ENCODE measurements at regions not wholly inside any gene's neighbourhood (a gene's known extent, or its start where the extent isn't known, plus 50 kb on each side); places are given as distances from the start of the nearest gene placed in this dataset.

DNA sequence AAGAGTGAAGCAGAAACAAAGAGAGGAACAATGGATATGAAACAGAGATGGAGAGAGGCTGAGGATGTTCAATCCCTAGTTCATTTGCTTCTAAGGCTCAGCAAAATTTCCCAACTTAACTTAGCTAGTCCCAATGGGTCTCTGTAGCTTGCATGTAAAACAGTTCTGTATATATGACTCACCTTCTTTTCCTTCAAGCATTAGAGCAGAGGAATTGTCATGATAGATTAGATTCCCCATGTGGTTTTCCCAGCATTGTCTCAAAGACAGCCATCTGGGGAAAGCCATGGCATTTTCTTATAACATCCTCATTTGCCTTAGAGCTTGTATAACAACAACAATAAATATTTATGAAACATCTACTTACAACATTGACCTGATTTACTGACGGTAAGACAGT lies 93.9 kb upstream of the GATB start:
- TF ChIP-seq ZNF239 (tag by site-specific recombination; IDR thresholded peaks at IDR 0.05) (no peak), OVOL3 (tag by site-specific recombination; IDR thresholded peaks at IDR 0.05) (no peak), YY1 (tag by site-specific recombination; IDR thresholded peaks at IDR 0.05) (no peak), ZNF585B (tag by site-specific recombination; IDR thresholded peaks at IDR 0.05) (no peak), SP2 (tag by site-specific recombination; IDR thresholded peaks at IDR 0.05) (no peak), ZNF354C (tag by site-specific recombination; IDR thresholded peaks at IDR 0.05; ENCODE audit: borderline replicate concordance, low read depth) (no peak), ZNF580 (tag by site-specific recombination; IDR thresholded peaks at IDR 0.05) (no peak), MEIS1 (CRISPR knock-in tag; IDR thresholded peaks at IDR 0.05; ENCODE audit: borderline replicate concordance) (no peak), ZNF16 (tag by site-specific recombination; IDR thresholded peaks at IDR 0.05; ENCODE audit: low read depth) (no peak), ZNF626 (tag by site-specific recombination; IDR thresholded peaks at IDR 0.05) (no peak), ZNF544 (tag by site-specific recombination; IDR thresholded peaks at IDR 0.05) (no peak), ZNF548 (tag by site-specific recombination; IDR thresholded peaks at IDR 0.05) (no peak), ZNF623 (tag by site-specific recombination; IDR thresholded peaks at IDR 0.05) (no peak), ZBTB21 (tag by site-specific recombination; IDR thresholded peaks at IDR 0.05) (no peak), ZNF660 (tag by site-specific recombination; IDR thresholded peaks at IDR 0.05) (no peak), KLF7 (tag by site-specific recombination; IDR thresholded peaks at IDR 0.05; ENCODE audit: borderline replicate concordance) (no peak), ZNF600 (tag by site-specific recombination; IDR thresholded peaks at IDR 0.05) (no peak), GLIS2 (tag by site-specific recombination; IDR thresholded peaks at IDR 0.05) (no peak), YY2 (tag by site-specific recombination; IDR thresholded peaks at IDR 0.05) (no peak)
- Histone ChIP-seq H3K36me3 (ENCODE audit: control insufficient read depth in 2 of 2, insufficient read depth in 1 of 2, low read length in 2 of 2) (no peaks in the 10 kb centered on the region), H3K4me1 (ENCODE audit: control insufficient read depth, insufficient read depth, low read length) (no peaks in the 10 kb centered on the region), H3K4me3 (ENCODE audit: low read depth, low read length) (no peak overlapping the region), H3K27ac (ENCODE audit: extremely low read depth, low read depth, low read length) (no peak overlapping the region), H3K9me3 (ENCODE audit: control insufficient read depth, insufficient read depth, low read depth, low read length) (no peaks in the 10 kb centered on the region)
- POLR2A ChIA-PET = no interaction called here
- CTCF ChIA-PET = no interaction called here

GRCh38 chr4:151853034-151853433 lies 92.2 kb upstream of the GATB start:
- no peaks in the 10 kb centered on the region for H3K36me3 ChIP-seq (ENCODE audit: control insufficient read depth in 2 of 2, insufficient read depth in 1 of 2, low read length in 2 of 2)
- no peak overlapping the region for H3K4me3 ChIP-seq (ENCODE audit: low read depth, low read length)
- TF ChIP-seq ZNF571 (tag by site-specific recombination; IDR thresholded peaks at IDR 0.05) = no peak
- TF ChIP-seq ZSCAN30 (tag by site-specific recombination; IDR thresholded peaks at IDR 0.05) = no peak
- TF ChIP-seq GLI4 (tag by site-specific recombination; IDR thresholded peaks at IDR 0.05) = no peak
- no peak for TF ChIP-seq ZBTB21 (tag by site-specific recombination; IDR thresholded peaks at IDR 0.05)
- no peak for TF ChIP-seq ZNF677 (tag by site-specific recombination; IDR thresholded peaks at IDR 0.05)
- no peak for TF ChIP-seq GLI2 (tag by site-specific recombination; IDR thresholded peaks at IDR 0.05; ENCODE audit: borderline replicate concordance, low read depth)
- TF ChIP-seq ZBTB8A (tag by site-specific recombination; IDR thresholded peaks at IDR 0.05) = no peak
- TF ChIP-seq, protein P1, sequence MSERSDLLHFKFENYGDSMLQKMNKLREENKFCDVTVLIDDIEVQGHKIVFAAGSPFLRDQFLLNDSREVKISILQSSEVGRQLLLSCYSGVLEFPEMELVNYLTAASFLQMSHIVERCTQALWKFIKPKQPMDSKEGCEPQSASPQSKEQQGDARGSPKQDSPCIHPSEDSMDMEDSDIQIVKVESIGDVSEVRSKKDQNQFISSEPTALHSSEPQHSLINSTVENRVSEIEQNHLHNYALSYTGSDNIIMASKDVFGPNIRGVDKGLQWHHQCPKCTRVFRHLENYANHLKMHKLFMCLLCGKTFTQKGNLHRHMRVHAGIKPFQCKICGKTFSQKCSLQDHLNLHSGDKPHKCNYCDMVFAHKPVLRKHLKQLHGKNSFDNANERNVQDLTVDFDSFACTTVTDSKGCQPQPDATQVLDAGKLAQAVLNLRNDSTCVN (tag by site-specific recombination; optimal IDR thresholded peaks at IDR 0.05) = no peak
- no peak for TF ChIP-seq ZNF629 (tag by site-specific recombination; IDR thresholded peaks at IDR 0.05)
- TF ChIP-seq SP7 (tag by site-specific recombination; IDR thresholded peaks at IDR 0.05) = no peak
- no peak for TF ChIP-seq ZFP69B (tag by site-specific recombination; IDR thresholded peaks at IDR 0.05)
- TF ChIP-seq YY1 (tag by site-specific recombination; IDR thresholded peaks at IDR 0.05) = no peak
- TF ChIP-seq, protein P2, sequence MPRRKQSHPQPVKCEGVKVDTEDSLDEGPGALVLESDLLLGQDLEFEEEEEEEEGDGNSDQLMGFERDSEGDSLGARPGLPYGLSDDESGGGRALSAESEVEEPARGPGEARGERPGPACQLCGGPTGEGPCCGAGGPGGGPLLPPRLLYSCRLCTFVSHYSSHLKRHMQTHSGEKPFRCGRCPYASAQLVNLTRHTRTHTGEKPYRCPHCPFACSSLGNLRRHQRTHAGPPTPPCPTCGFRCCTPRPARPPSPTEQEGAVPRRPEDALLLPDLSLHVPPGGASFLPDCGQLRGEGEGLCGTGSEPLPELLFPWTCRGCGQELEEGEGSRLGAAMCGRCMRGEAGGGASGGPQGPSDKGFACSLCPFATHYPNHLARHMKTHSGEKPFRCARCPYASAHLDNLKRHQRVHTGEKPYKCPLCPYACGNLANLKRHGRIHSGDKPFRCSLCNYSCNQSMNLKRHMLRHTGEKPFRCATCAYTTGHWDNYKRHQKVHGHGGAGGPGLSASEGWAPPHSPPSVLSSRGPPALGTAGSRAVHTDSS (tag by site-specific recombination; IDR thresholded peaks at IDR 0.05) = no peak
- TF ChIP-seq, protein P3, sequence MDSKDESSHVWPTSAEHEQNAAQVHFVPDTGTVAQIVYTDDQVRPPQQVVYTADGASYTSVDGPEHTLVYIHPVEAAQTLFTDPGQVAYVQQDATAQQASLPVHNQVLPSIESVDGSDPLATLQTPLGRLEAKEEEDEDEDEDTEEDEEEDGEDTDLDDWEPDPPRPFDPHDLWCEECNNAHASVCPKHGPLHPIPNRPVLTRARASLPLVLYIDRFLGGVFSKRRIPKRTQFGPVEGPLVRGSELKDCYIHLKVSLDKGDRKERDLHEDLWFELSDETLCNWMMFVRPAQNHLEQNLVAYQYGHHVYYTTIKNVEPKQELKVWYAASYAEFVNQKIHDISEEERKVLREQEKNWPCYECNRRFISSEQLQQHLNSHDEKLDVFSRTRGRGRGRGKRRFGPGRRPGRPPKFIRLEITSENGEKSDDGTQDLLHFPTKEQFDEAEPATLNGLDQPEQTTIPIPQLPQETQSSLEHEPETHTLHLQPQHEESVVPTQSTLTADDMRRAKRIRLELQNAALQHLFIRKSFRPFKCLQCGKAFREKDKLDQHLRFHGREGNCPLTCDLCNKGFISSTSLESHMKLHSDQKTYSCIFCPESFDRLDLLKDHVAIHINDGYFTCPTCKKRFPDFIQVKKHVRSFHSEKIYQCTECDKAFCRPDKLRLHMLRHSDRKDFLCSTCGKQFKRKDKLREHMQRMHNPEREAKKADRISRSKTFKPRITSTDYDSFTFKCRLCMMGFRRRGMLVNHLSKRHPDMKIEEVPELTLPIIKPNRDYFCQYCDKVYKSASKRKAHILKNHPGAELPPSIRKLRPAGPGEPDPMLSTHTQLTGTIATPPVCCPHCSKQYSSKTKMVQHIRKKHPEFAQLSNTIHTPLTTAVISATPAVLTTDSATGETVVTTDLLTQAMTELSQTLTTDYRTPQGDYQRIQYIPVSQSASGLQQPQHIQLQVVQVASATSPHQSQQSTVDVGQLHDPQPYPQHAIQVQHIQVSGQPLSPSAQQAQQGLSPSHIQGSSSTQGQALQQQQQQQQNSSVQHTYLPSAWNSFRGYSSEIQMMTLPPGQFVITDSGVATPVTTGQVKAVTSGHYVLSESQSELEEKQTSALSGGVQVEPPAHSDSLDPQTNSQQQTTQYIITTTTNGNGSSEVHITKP (tag by site-specific recombination; IDR thresholded peaks at IDR 0.05) = no peak
- H3K27ac ChIP-seq (ENCODE audit: extremely low read depth, low read depth, low read length) = no peak overlapping the region
- ChIA-PET POLR2A (no interaction called here), CTCF (interaction anchor here (0.7 kb wide), 1 partner anchor 50 kb away, joined by 3 read pairs; no protein-coding TSS in a partner anchor)
- H3K4me1 ChIP-seq (ENCODE audit: control insufficient read depth, insufficient read depth, low read length) = no peaks in the 10 kb centered on the region
- no peaks in the 10 kb centered on the region for H3K9me3 ChIP-seq (ENCODE audit: control insufficient read depth, insufficient read depth, low read depth, low read length)
